CD14-positive monocyte (primary cell): ENCODE measurements at regions not wholly inside any gene's neighbourhood (a gene's known extent, or its start where the extent isn't known, plus 50 kb on each side); places are given as distances from the start of the nearest gene placed in this dataset.

Experiments
- DNase-seq, 3 donors: peaks; one replicate each; pipeline ENCODE4 v3.0.0-alpha.2; 2011 to 2022
- H2AFZ ChIP-seq: 2 replicates; pipeline ENCODE4 v1.6.0; 2012; ENCODE audit warnings: mild to moderate bottlenecking, low read depth, low read length, inconsistent platforms; ENCODE audit not compliant: insufficient read depth, poor library complexity, severe bottlenecking
- H3K27ac ChIP-seq, 2 donors: 1 replicate in 1 of 2; 2 replicates in 1 of 2; pipeline ENCODE4 v1.5.1; 2012 to 2013; ENCODE audit warnings: low read length in 2 of 2, control low read depth in 1 of 2, inconsistent platforms in 1 of 2, low read depth in 1 of 2, mild to moderate bottlenecking in 1 of 2
- H3K27me3 ChIP-seq, 2 donors: one replicate each; pipeline versions ENCODE4 v1.6.0 to v1.6.1; 2011 to 2013; ENCODE audit warnings: low read length in 2 of 2; ENCODE audit not compliant: control insufficient read depth in 2 of 2, insufficient read depth in 2 of 2
- H3K36me3 ChIP-seq, 2 donors: replicated peaks in 1 of 2; 1 replicate in 1 of 2; 2 replicates in 1 of 2; pipeline versions ENCODE4 v1.5.1 to v1.6.1; 2012 to 2013; ENCODE audit warnings: low read length in 2 of 2, control low read depth in 1 of 2, inconsistent platforms in 1 of 2, mild to moderate bottlenecking in 1 of 2; ENCODE audit not compliant: insufficient read depth in 2 of 2, control insufficient read depth in 1 of 2
- H3K4me1 ChIP-seq, 2 donors: 1 replicate in 1 of 2; 2 replicates in 1 of 2; pipeline versions ENCODE4 v1.5.1 to v1.6.1; 2012 to 2013; ENCODE audit warnings: low read length in 2 of 2, control low read depth in 1 of 2, inconsistent platforms in 1 of 2, mild to moderate bottlenecking in 1 of 2, moderate library complexity in 1 of 2; ENCODE audit not compliant: insufficient read depth in 2 of 2, control insufficient read depth in 1 of 2
- H3K4me2 ChIP-seq: replicated peaks from 2 replicates; pipeline ENCODE3; 2012; ENCODE audit warnings: low read length, moderate library complexity, mild to moderate bottlenecking; ENCODE audit not compliant: poor library complexity, severe bottlenecking; ENCODE audit errors: extremely low read depth
- H3K4me3 ChIP-seq, 3 experiments: fragments of 200-600 bp in 1 of 3; sonication (generic) in 1 of 3; replicated peaks in 1 of 3; 1 replicate in 2 of 3; 2 replicates in 1 of 3; pipeline ENCODE4 v1.5.1; 2011 to 2013; ENCODE audit warnings: low read length in 3 of 3, mild to moderate bottlenecking in 3 of 3, control low read depth in 2 of 3, low read depth in 2 of 3, inconsistent platforms in 1 of 3, moderate library complexity in 1 of 3
- H3K79me2 ChIP-seq: 2 replicates; pipeline ENCODE4 v1.6.0; 2012; ENCODE audit warnings: mild to moderate bottlenecking, control low read depth, inconsistent platforms, low read length, moderate library complexity; ENCODE audit not compliant: insufficient read depth
- H3K9ac ChIP-seq: 2 replicates; pipeline ENCODE4 v1.6.0; 2017; ENCODE audit warnings: low read length, mild to moderate bottlenecking; ENCODE audit not compliant: insufficient read depth, poor library complexity, severe bottlenecking
- H3K9me3 ChIP-seq, 2 donors: replicated peaks in 1 of 2; 1 replicate in 1 of 2; 2 replicates in 1 of 2; pipeline versions ENCODE4 v1.5.1 to v1.6.1; 2012 to 2013; ENCODE audit warnings: low read length in 2 of 2, control low read depth in 1 of 2; ENCODE audit not compliant: control insufficient read depth in 1 of 2, insufficient read depth in 1 of 2
- H4K20me1 ChIP-seq: 2 replicates; pipeline ENCODE4 v1.6.0; 2012; ENCODE audit warnings: mild to moderate bottlenecking, low read length, control low read depth, moderate library complexity; ENCODE audit not compliant: insufficient read depth
- H3K27ac Mint-ChIP-seq, 7 donors: one replicate each; pipeline ENCODE4 v1.8.0; 2020; ENCODE audit warnings: mild to moderate bottlenecking in 7 of 7, mixed read lengths in 7 of 7, moderate library complexity in 6 of 7, inconsistent platforms in 2 of 7
- H3K27me3 Mint-ChIP-seq, 3 donors: one replicate each; pipeline ENCODE4 v1.8.0; 2021 to 2022; ENCODE audit warnings: low read depth in 3 of 3, mild to moderate bottlenecking in 3 of 3, mixed read lengths in 3 of 3, moderate library complexity in 3 of 3, inconsistent platforms in 1 of 3
- H3K36me3 Mint-ChIP-seq, 2 donors: one replicate each; pipeline ENCODE4 v1.8.0; 2020; ENCODE audit warnings: mixed read lengths in 2 of 2, inconsistent platforms in 1 of 2, mild to moderate bottlenecking in 1 of 2
- H3K4me1 Mint-ChIP-seq: one replicate; pipeline ENCODE4 v1.8.0; 2020; ENCODE audit warnings: mild to moderate bottlenecking, mixed read lengths
- H3K4me3 Mint-ChIP-seq, 2 donors: one replicate each; pipeline ENCODE4 v1.8.0; 2020; ENCODE audit warnings: mild to moderate bottlenecking in 2 of 2, mixed read lengths in 2 of 2, moderate library complexity in 1 of 2
- H3K9me3 Mint-ChIP-seq, 7 donors: one replicate each; pipeline ENCODE4 v1.8.0; 2020 to 2022; ENCODE audit warnings: mixed read lengths in 7 of 7, mild to moderate bottlenecking in 6 of 7, moderate library complexity in 6 of 7, inconsistent platforms in 2 of 7
- CTCF ChIP-seq: fragments of 200-600 bp; IDR thresholded peaks from one replicate; pipeline ENCODE4 v1.8.0; 2022; ENCODE audit warnings: antibody characterized with exemption, mild to moderate bottlenecking
- WGBS: methylation state at CpG from one replicate; pipeline ENCODE4 v1.1.5; 2013; ENCODE audit warnings: missing lambda C conversion rate; ENCODE audit not compliant: insufficient coverage; 5-methylcytosine and 5-hydroxymethylcytosine counted together
- intact Hi-C, 2 donors: fragments of 100-400 bp; cut with micrococcal nuclease; formaldehyde crosslinking; loops; one replicate each; pipeline versions ENCODE4 v1.15.0 to v1.15.1; 2023

GRCh38 chrX:69065451-69065850, 99.8 kb downstream of the PJA1 start:
- Histone ChIP-seq H3K79me2 (no peaks in the 10 kb centered on the region), H3K4me2 (no peak overlapping the region), H3K4me3 (no peak overlapping the region), H2AFZ (no peak overlapping the region), H3K4me1 (no peaks in the 10 kb centered on the region), H3K27me3 (no peaks in the 10 kb centered on the region), H3K9me3 (no peaks in the 10 kb centered on the region), H3K27ac (no peak overlapping the region), H3K9ac (no peak overlapping the region), H4K20me1 (no peaks in the 10 kb centered on the region), H3K36me3 (no peaks in the 10 kb centered on the region)
- Mint-ChIP-seq H3K27ac (no peak overlapping the region), H3K4me3 (no peak overlapping the region), H3K27me3 (peaks cover 0 to 10% (median 6%) of the 10 kb centered on the region in 3 donors), H3K36me3 (no peaks in the 10 kb centered on the region), H3K4me1 (no peaks in the 10 kb centered on the region), H3K9me3 (peaks cover 0 to 9% (median 3%) of the 10 kb centered on the region in 7 donors)
- no peak for TF ChIP-seq CTCF
- intact Hi-C loops = no loop called here
- DNase-seq = no peak
- no CpG with 5 or more reads among the region's 1 CpG for WGBS

GRCh38 chrX:69063486-69063885, 101.8 kb downstream of the PJA1 start:
- Mint-ChIP-seq H3K9me3 (peaks cover 0 to 9% (median 3%) of the 10 kb centered on the region in 7 donors), H3K36me3 (no peaks in the 10 kb centered on the region), H3K4me3 (no peak overlapping the region), H3K27me3 (peaks cover 0 to 10% (median 6%) of the 10 kb centered on the region in 3 donors), H3K4me1 (no peaks in the 10 kb centered on the region), H3K27ac (no peak overlapping the region)
- no peak for DNase-seq
- Histone ChIP-seq H3K4me2 (no peak overlapping the region), H3K4me1 (no peaks in the 10 kb centered on the region), H3K27ac (no peak overlapping the region), H3K36me3 (no peaks in the 10 kb centered on the region), H3K4me3 (no peak overlapping the region), H3K27me3 (no peaks in the 10 kb centered on the region), H4K20me1 (no peaks in the 10 kb centered on the region), H2AFZ (no peak overlapping the region), H3K79me2 (no peaks in the 10 kb centered on the region), H3K9me3 (no peaks in the 10 kb centered on the region), H3K9ac (no peak overlapping the region)
- no peak for TF ChIP-seq CTCF
- WGBS = no CpG with 5 or more reads among the region's 4 CpGs
- intact Hi-C loops = no loop called here
